KMS-11 (cell line): ENCODE measurements at regions not wholly inside any gene's neighbourhood (a gene's known extent, or its start where the extent isn't known, plus 50 kb on each side); places are given as distances from the start of the nearest gene placed in this dataset.

Source experiments
- H2AFZ ChIP-seq: fragments of 200-600 bp; sonication (generic); 2 replicates; pipeline ENCODE4 v1.6.1; 2016; ENCODE audit warnings: antibody characterized with exemption, mixed run types, low read depth
- H3K27ac ChIP-seq: fragments of 200-600 bp; sonication (generic); 2 replicates; pipeline ENCODE4 v1.6.1; 2016; ENCODE audit warnings: mild to moderate bottlenecking, mixed run types
- H3K27me3 ChIP-seq: fragments of 200-600 bp; sonication (generic); 2 replicates; pipeline ENCODE4 v1.6.1; 2017; ENCODE audit warnings: mild to moderate bottlenecking, low read depth, mixed run types, moderate library complexity; ENCODE audit not compliant: insufficient read depth
- H3K36me3 ChIP-seq: fragments of 200-600 bp; sonication (generic); 2 replicates; pipeline ENCODE4 v1.6.1; 2017; ENCODE audit warnings: mild to moderate bottlenecking, mixed run types; ENCODE audit not compliant: insufficient read depth
- H3K4me1 ChIP-seq: fragments of 200-600 bp; sonication (generic); 2 replicates; pipeline ENCODE4 v1.6.1; 2016; ENCODE audit warnings: mild to moderate bottlenecking, low read depth, mixed run types; ENCODE audit not compliant: poor library complexity, severe bottlenecking
- H3K4me2 ChIP-seq: fragments of 200-600 bp; sonication (generic); 2 replicates; pipeline ENCODE4 v1.7.0; 2016; ENCODE audit warnings: mild to moderate bottlenecking, mixed run types
- H3K4me3 ChIP-seq: fragments of 200-600 bp; sonication (generic); IDR thresholded peaks from 2 replicates; pipeline ENCODE4 v1.6.1; 2017; ENCODE audit warnings: low read depth, low read length, mixed read lengths; ENCODE audit not compliant: insufficient read depth
- H3K79me2 ChIP-seq: fragments of 200-600 bp; sonication (generic); 2 replicates; pipeline ENCODE4 v1.6.1; 2016; ENCODE audit warnings: low read depth, mixed run types; ENCODE audit not compliant: insufficient read depth
- H3K9ac ChIP-seq: fragments of 200-600 bp; sonication (generic); 2 replicates; pipeline ENCODE4 v1.6.1; 2016; ENCODE audit warnings: mild to moderate bottlenecking, mixed run types
- H4K20me1 ChIP-seq: fragments of 200-600 bp; sonication (generic); 2 replicates; pipeline ENCODE4 v1.6.1; 2016; ENCODE audit warnings: mild to moderate bottlenecking, mixed run types; ENCODE audit not compliant: insufficient read depth
- CTCF ChIP-seq: fragments of 200-600 bp; sonication (generic); conservative IDR thresholded peaks from 2 replicates; pipeline ENCODE4 v1.6.1; 2017; ENCODE audit warnings: low read depth, mild to moderate bottlenecking, antibody characterized with exemption, low read length, moderate library complexity, mixed read lengths

GRCh38 chr5:56670916-56671315 is 144.4 kb upstream of the MAP3K1 start:
- Histone ChIP-seq H3K4me3 (no peak overlapping the region), H3K9ac (no peak overlapping the region), H3K27ac (peak overlapping the region; percentile 88; the same call in 1 of the 2 replicates), H3K27me3 (no peaks in the 10 kb centered on the region), H3K36me3 (no peaks in the 10 kb centered on the region), H3K79me2 (no peaks in the 10 kb centered on the region), H2AFZ (no peak overlapping the region), H3K4me1 (peaks cover 71% of the 10 kb centered on the region), H3K4me2 (peak overlapping the region; percentile 81), H4K20me1 (no peaks in the 10 kb centered on the region)
- no peak for TF ChIP-seq CTCF

GRCh38 chr5:56669534-56670483 is 145.5 kb upstream of the MAP3K1 start:
- Histone ChIP-seq H3K27me3 (no peaks in the 10 kb centered on the region), H4K20me1 (no peaks in the 10 kb centered on the region), H3K27ac (peak overlapping the region; percentile 88), H2AFZ (peak overlapping the region; percentile 24; the same call in 1 of the 2 replicates), H3K4me1 (peaks cover 82% of the 10 kb centered on the region), H3K4me2 (peak overlapping the region; percentile 81), H3K9ac (peak overlapping the region; percentile 54), H3K36me3 (no peaks in the 10 kb centered on the region), H3K4me3 (no peak overlapping the region), H3K79me2 (no peaks in the 10 kb centered on the region)
- no peak for TF ChIP-seq CTCF

- peak overlapping the region; percentile 54; the same call in 1 of the 2 replicates for H3K9ac ChIP-seq
- H4K20me1 ChIP-seq: no peaks in the 10 kb centered on the region
- H3K27ac ChIP-seq: peak overlapping the region; percentile 88
- no peak overlapping the region for H3K4me3 ChIP-seq
- H3K4me1 ChIP-seq: peaks cover 82% of the 10 kb centered on the region
- no peaks in the 10 kb centered on the region for H3K36me3 ChIP-seq
- no peaks in the 10 kb centered on the region for H3K27me3 ChIP-seq
- no peak for TF ChIP-seq CTCF
- peak overlapping the region; percentile 24; the same call in 1 of the 2 replicates for H2AFZ ChIP-seq
- peak overlapping the region; percentile 81 for H3K4me2 ChIP-seq
- H3K79me2 ChIP-seq: no peaks in the 10 kb centered on the region
Measured at GRCh38 chr5:56668996-56669395, 146.4 kb upstream of the MAP3K1 start.

- Histone ChIP-seq H3K27me3 (no peaks in the 10 kb centered on the region), H3K27ac (peak overlapping the region; percentile 88; the same call in 1 of the 2 replicates), H3K36me3 (no peaks in the 10 kb centered on the region), H2AFZ (no peak overlapping the region), H3K4me3 (no peak overlapping the region), H3K4me2 (peak overlapping the region; percentile 81), H3K4me1 (peaks cover 73% of the 10 kb centered on the region), H3K9ac (no peak overlapping the region), H4K20me1 (no peaks in the 10 kb centered on the region), H3K79me2 (no peaks in the 10 kb centered on the region)
- no peak for TF ChIP-seq CTCF
Measured at GRCh38 chr5:56667692-56668091, 147.7 kb upstream of the MAP3K1 start.
